Breast epithelium (tissue), 4 donors: ENCODE measurements at regions not wholly inside any gene's neighbourhood (a gene's known extent, or its start where the extent isn't known, plus 50 kb on each side); places are given as distances from the start of the nearest gene placed in this dataset.

Experiments
- DNase-seq, 2 donors: peaks; one replicate each; pipeline ENCODE4 v3.0.0-alpha.2; 2019; ENCODE audit warnings: low spot score in 2 of 2
- H3K27ac ChIP-seq, 2 donors: fragments of 200-600 bp; sonication (generic) in 1 of 2; one replicate each; pipeline ENCODE4 v1.5.1; 2016 to 2019; ENCODE audit warnings: mild to moderate bottlenecking in 1 of 2
- H3K27me3 ChIP-seq, 2 donors: fragments of 200-600 bp; sonication (generic) in 1 of 2; one replicate each; pipeline versions ENCODE4 v1.5.1 to v1.6.0; 2017 to 2019; ENCODE audit warnings: control low read depth in 1 of 2, mild to moderate bottlenecking in 1 of 2
- H3K36me3 ChIP-seq: fragments of 200-600 bp; one replicate; pipeline ENCODE4 v1.5.1; 2019
- H3K4me1 ChIP-seq, 2 donors: fragments of 200-600 bp; sonication (generic); one replicate each; pipeline ENCODE4 v1.5.1; 2016 to 2019; ENCODE audit warnings: control low read depth in 1 of 2
- H3K4me3 ChIP-seq, 3 donors: fragments of 200-600 bp; sonication (generic); 1 replicate in 2 of 3; 2 replicates in 1 of 3; pipeline ENCODE4 v1.5.1; 2016 to 2019; ENCODE audit warnings: mild to moderate bottlenecking in 3 of 3, moderate library complexity in 2 of 3
- H3K9me3 ChIP-seq, 2 donors: fragments of 200-600 bp; sonication (generic) in 1 of 2; one replicate each; pipeline ENCODE4 v1.5.1; 2016 to 2019; ENCODE audit warnings: control low read depth in 1 of 2
- POLR2A ChIP-seq: fragments of 450-650 bp; IDR thresholded peaks from one replicate; pipeline ENCODE4 v1.6.1; 2016; ENCODE audit warnings: antibody characterized with exemption, mild to moderate bottlenecking, moderate library complexity
- POLR2AphosphoS5 ChIP-seq, 3 donors: sonication (generic); formaldehyde crosslinking; IDR thresholded peaks; one replicate each; pipeline ENCODE4 v1.6.1; 2017; ENCODE audit warnings: antibody characterized with exemption in 3 of 3
- intact Hi-C: fragments of 100-400 bp; cut with DNase I; formaldehyde crosslinking; loops from one replicate; pipeline ENCODE4 v1.15.1; 2023; ENCODE audit warnings: low total_unique reads
- TF ChIP-seq, protein P1 (sequence below), 3 donors: fragments of 450-650 bp; IDR thresholded peaks; one replicate each; pipeline ENCODE4 v1.5.1; 2016 to 2017; ENCODE audit warnings: antibody characterized with exemption in 3 of 3, mild to moderate bottlenecking in 3 of 3, moderate library complexity in 3 of 3

DNA sequence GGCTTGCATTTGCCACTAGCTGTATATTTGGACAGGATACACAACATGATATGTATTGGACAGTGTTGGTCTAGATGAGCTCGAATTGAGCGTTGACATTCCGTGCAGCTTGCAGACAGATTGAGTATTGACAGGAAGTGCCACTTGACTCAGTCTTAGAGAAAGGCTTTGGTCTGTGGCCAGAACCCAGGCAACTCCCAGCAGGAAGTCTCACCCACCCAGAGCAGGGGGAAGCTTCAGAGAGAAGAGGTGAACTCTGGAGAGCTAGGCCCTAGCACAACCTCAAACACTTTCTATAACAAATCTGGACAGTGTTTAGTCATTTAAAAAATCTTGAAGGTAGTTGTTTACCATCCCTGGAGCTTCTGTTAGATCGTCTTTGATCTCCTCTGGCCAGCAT is 280.5 kb downstream of the FBXW7 start:
- DNase-seq, result no peak
- intact Hi-C loops, result no loop called here
- peaks cover 0 to 1% of the 10 kb centered on the region in 2 donors for H3K9me3 ChIP-seq
- H3K36me3 ChIP-seq, result no peaks in the 10 kb centered on the region
- H3K4me1 ChIP-seq, result no peaks in the 10 kb centered on the region
- H3K27me3 ChIP-seq, result no peaks in the 10 kb centered on the region
- H3K27ac ChIP-seq, result no peak overlapping the region
- H3K4me3 ChIP-seq, result no peak overlapping the region
- no peak for TF ChIP-seq POLR2A
- no peak for TF ChIP-seq POLR2AphosphoS5 (IDR thresholded peaks at IDR 0.05)
- TF ChIP-seq, protein P1, sequence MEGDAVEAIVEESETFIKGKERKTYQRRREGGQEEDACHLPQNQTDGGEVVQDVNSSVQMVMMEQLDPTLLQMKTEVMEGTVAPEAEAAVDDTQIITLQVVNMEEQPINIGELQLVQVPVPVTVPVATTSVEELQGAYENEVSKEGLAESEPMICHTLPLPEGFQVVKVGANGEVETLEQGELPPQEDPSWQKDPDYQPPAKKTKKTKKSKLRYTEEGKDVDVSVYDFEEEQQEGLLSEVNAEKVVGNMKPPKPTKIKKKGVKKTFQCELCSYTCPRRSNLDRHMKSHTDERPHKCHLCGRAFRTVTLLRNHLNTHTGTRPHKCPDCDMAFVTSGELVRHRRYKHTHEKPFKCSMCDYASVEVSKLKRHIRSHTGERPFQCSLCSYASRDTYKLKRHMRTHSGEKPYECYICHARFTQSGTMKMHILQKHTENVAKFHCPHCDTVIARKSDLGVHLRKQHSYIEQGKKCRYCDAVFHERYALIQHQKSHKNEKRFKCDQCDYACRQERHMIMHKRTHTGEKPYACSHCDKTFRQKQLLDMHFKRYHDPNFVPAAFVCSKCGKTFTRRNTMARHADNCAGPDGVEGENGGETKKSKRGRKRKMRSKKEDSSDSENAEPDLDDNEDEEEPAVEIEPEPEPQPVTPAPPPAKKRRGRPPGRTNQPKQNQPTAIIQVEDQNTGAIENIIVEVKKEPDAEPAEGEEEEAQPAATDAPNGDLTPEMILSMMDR (IDR thresholded peaks at IDR 0.05), result no peak

DNA sequence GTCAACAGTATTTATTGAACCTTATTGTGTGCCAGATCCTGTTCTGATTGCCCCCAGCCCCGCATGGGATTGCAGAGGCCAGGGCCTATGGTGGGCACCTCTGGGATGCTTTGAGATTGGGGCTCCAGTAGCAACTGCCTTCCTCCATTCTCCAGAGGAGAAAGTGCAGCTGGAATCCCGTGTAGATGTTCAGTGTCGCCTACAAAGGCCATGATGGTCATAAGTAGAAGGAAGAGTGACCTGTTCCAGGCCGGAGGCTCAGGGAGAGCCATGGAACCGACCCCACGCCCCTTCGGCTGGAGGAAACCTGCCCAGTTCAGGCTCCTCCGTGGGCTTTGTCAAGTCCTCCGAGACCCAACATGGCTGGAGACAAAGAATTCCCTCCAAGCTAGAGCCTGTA is 287.5 kb downstream of the FBXW7 start:
- no peak for TF ChIP-seq POLR2AphosphoS5 (IDR thresholded peaks at IDR 0.05)
- TF ChIP-seq, protein P1 (IDR thresholded peaks at IDR 0.05), result no peak
- no peak for TF ChIP-seq POLR2A
- Histone ChIP-seq H3K4me3 (no peak overlapping the region), H3K27ac (no peak overlapping the region), H3K27me3 (no peaks in the 10 kb centered on the region), H3K36me3 (no peaks in the 10 kb centered on the region), H3K9me3 (no peaks in the 10 kb centered on the region), H3K4me1 (no peaks in the 10 kb centered on the region)
- no peak for DNase-seq
- intact Hi-C loops, result no loop called here

DNA sequence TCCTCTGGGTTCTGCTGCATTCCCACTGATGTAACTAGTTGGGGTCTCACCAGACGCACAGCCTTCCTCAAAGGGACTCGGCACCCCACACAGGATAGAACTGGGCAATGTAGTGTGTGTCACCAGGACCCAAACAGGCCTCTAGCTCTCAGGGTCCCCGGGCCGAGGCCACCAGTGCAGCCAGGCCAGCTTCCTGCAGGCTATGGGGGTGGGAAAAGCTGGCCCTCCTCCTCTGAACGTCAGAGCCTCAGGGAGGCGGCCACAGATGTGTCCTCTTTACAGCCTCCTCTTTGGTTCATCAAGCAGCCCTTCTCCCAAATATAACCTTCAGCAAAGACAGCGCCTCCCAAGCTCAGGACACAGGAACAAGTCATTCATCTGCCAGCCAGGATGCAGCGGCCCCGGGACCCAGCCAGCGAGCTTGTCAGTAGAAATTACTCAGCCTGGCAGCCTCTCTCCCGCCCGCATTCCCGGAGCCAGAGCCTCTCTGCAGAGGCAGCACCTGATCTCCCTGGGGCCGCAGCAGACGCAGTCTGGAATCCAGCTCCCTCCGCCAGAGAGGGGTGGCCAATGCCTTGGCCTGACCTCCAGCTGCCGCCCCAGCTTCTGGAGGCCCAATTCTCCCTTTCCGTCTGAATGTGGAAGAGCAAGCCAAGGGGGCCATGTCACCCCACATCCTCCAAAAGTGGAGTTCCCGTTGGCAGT is 288.5 kb downstream of the FBXW7 start:
- no peak for DNase-seq
- intact Hi-C loops, result no loop called here
- H3K27ac ChIP-seq, result no peak overlapping the region
- TF ChIP-seq, protein P1 (IDR thresholded peaks at IDR 0.05), result no peak
- TF ChIP-seq POLR2AphosphoS5 (IDR thresholded peaks at IDR 0.05) (no peak), POLR2A (no peak)
- H3K4me3 ChIP-seq, result no peak overlapping the region
- no peaks in the 10 kb centered on the region for H3K4me1 ChIP-seq
- H3K36me3 ChIP-seq, result no peaks in the 10 kb centered on the region
- H3K9me3 ChIP-seq, result no peaks in the 10 kb centered on the region
- H3K27me3 ChIP-seq, result no peaks in the 10 kb centered on the region

DNA sequence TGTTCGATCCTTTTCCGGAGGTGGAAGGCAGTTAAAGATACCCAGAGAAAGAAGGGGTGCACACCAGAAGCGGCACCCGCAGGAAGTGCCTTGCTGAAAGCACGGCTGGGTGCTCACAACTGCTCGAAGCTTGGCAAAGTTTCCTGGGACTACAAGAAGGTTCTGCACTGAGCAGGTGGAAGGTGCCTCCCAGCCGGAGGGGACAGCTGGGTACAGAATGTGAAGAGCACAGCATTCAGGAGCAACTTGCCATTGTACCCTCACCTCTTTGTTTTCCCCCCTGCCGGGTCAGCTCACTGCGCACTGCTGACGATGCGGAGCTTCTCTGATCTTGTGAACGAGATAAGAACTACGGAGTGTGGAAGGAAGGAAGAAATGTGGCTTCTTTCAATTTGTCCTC is 289.2 kb downstream of the FBXW7 start:
- Histone ChIP-seq H3K27me3 (no peaks in the 10 kb centered on the region), H3K9me3 (no peaks in the 10 kb centered on the region), H3K4me3 (no peak overlapping the region), H3K4me1 (no peaks in the 10 kb centered on the region), H3K27ac (no peak overlapping the region), H3K36me3 (no peaks in the 10 kb centered on the region)
- DNase-seq, result no peak
- TF ChIP-seq POLR2A, result no peak
- TF ChIP-seq, protein P1 (IDR thresholded peaks at IDR 0.05), result no peak
- no peak for TF ChIP-seq POLR2AphosphoS5 (IDR thresholded peaks at IDR 0.05)
- intact Hi-C loops, result no loop called here

DNA sequence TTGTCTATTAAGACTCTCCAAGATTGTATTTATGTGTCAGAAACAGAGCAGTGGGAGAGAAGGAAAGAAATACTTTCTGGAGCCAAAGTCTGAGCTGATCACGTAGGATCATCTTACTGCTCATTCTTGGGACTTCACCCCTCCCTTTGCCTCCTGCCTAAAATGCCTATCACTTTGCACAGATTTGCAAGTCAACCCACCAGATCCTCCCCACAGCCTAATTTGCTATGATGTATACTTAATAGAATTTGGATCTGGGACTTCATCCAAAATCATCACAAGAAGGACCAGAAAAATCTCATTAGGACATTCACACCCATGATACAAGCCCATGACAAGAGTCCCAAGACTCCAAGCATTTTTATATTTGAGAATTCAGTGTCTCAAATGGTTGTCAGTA is 290.2 kb downstream of the FBXW7 start:
- DNase-seq, result no peak
- Histone ChIP-seq H3K4me3 (no peak overlapping the region), H3K27me3 (no peaks in the 10 kb centered on the region), H3K9me3 (no peaks in the 10 kb centered on the region), H3K36me3 (no peaks in the 10 kb centered on the region), H3K4me1 (no peaks in the 10 kb centered on the region), H3K27ac (no peak overlapping the region)
- TF ChIP-seq POLR2AphosphoS5 (IDR thresholded peaks at IDR 0.05) (no peak), POLR2A (no peak)
- TF ChIP-seq, protein P1 (IDR thresholded peaks at IDR 0.05), result no peak
- intact Hi-C loops, result no loop called here
